ENCODE measurements at regions not wholly inside any gene's neighbourhood (a gene's known extent, or its start where the extent isn't known, plus 50 kb on each side); places are given as distances from the start of the nearest gene placed in this dataset.
"Not testable (repeated sequence)": the region's sequence is repeated elsewhere in the genome, so short reads cannot be mapped to it uniquely, and the experiment has no call there.

DNA sequence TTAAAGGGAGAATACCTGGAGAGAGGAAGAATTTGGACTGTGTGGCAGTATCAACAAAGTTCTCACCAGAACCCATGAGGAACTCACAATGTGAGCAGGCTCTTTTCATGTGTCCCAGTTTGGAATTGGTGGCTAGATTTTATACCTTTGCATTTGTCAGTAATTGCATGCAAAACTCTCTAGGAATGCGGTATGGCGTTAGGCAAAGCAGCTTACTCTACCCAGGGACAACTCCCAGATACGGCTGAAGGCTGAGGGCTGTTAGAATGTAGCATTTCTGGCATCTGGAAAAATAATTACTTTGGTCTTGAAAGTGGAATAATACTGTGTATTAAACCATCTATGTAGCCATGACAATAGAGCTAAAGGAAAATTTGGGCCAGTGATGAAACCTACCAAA, 635.5 kb downstream of the SLC16A7 start:
- Histone ChIP-seq H3K4me1 (ENCODE audit: insufficient read depth) (no peaks in the 10 kb centered on the region), H3K36me3 (replicated peaks; ENCODE audit: insufficient read depth, low read depth) (no peaks in the 10 kb centered on the region), H2AFZ (no peak overlapping the region), H3K27me3 (no peaks in the 10 kb centered on the region), H3K4me2 (no peak overlapping the region), H3K4me3 (no peak overlapping the region), H3K79me2 (no peaks in the 10 kb centered on the region), H3K9me2 (replicated peaks; ENCODE audit: insufficient read depth) (no peaks in the 10 kb centered on the region), H3K27ac (no peak overlapping the region), H4K20me1 (ENCODE audit: insufficient read depth, poor library complexity, severe bottlenecking) (no peaks in the 10 kb centered on the region), H3K9me3 (ENCODE audit: low read depth) (no peaks in the 10 kb centered on the region)
- 67% methylated on average over 3 of the region's 3 CpGs for WGBS (ENCODE audit: low lambda C conversion rate, missing lambda C conversion rate)
- TF ChIP-seq EZH2phosphoT487 (IDR thresholded peaks at IDR 0.05; ENCODE audit: low read depth, severe bottlenecking, unreplicated experiment) (no peak), EZH2 (IDR thresholded peaks at IDR 0.05; ENCODE audit: borderline replicate concordance) (no peak)
- TF ChIP-seq, protein P1, sequence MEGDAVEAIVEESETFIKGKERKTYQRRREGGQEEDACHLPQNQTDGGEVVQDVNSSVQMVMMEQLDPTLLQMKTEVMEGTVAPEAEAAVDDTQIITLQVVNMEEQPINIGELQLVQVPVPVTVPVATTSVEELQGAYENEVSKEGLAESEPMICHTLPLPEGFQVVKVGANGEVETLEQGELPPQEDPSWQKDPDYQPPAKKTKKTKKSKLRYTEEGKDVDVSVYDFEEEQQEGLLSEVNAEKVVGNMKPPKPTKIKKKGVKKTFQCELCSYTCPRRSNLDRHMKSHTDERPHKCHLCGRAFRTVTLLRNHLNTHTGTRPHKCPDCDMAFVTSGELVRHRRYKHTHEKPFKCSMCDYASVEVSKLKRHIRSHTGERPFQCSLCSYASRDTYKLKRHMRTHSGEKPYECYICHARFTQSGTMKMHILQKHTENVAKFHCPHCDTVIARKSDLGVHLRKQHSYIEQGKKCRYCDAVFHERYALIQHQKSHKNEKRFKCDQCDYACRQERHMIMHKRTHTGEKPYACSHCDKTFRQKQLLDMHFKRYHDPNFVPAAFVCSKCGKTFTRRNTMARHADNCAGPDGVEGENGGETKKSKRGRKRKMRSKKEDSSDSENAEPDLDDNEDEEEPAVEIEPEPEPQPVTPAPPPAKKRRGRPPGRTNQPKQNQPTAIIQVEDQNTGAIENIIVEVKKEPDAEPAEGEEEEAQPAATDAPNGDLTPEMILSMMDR (IDR thresholded peaks at IDR 0.05; ENCODE audit: poor library complexity): no peak
- DNase-seq (ENCODE audit: low spot score): no peak

DNA sequence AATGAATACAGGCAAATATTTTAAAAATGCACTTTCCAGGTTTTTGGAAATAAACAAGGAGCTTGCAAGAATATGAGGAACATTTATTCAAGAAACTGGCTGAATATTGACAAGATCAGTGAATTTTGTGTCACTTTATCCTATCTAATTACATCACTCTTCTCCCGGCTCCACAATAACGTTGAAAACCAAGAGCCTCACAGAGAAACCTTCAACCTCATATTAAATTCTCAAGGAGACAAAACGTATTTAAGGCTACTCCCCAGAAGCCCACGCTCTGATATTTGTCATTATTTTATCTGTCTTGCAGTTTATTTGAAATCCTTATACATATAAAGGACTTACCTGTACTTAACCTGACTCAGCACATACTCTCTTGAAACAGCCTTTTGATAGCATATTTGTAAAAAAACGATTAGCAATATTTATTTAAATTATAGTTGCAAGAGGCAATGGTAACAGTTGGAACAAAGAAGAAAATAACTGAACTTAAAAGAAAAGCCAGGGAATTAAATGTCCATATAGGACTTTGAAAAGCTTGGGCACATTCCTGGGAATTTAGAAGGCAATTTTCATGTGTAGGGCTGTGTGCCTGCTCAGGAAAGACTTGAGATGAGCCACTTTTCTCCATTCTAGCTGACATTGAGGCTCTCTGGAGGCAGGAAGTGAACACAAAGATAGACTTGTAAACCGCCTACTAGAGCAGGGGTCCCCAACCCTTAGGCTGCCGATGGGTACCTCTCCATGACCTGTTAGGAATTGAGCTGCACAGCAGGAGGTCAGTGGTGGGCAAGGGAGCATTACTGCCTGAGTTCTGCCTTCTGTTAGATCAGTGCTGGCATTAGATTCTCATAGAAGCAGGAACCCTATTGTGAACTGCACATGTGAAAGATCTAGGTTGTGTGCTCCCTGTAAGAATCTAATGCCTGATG, 636.4 kb downstream of the SLC16A7 start:
- no peak overlapping the region for H2AFZ ChIP-seq
- H3K27me3 ChIP-seq: no peaks in the 10 kb centered on the region
- no peaks in the 10 kb centered on the region for H3K79me2 ChIP-seq
- whole genome bisulfite sequencing (ENCODE audit: low lambda C conversion rate, missing lambda C conversion rate): 90% methylated on average over 7 of the region's 7 CpGs
- H3K9me2 ChIP-seq (replicated peaks; ENCODE audit: insufficient read depth): no peaks in the 10 kb centered on the region
- no peak overlapping the region for H3K27ac ChIP-seq
- H3K4me3 ChIP-seq: no peak overlapping the region
- no peaks in the 10 kb centered on the region for H3K9me3 ChIP-seq (ENCODE audit: low read depth)
- H4K20me1 ChIP-seq (ENCODE audit: insufficient read depth, poor library complexity, severe bottlenecking): no peaks in the 10 kb centered on the region
- H3K4me1 ChIP-seq (ENCODE audit: insufficient read depth): no peaks in the 10 kb centered on the region
- H3K36me3 ChIP-seq (replicated peaks; ENCODE audit: insufficient read depth, low read depth): no peaks in the 10 kb centered on the region
- no peak overlapping the region for H3K4me2 ChIP-seq
- DNase-seq (ENCODE audit: low spot score): no peak
- no peak for TF ChIP-seq EZH2phosphoT487 (IDR thresholded peaks at IDR 0.05; ENCODE audit: low read depth, severe bottlenecking, unreplicated experiment)
- TF ChIP-seq, protein P1 (IDR thresholded peaks at IDR 0.05; ENCODE audit: poor library complexity): no peak

DNA sequence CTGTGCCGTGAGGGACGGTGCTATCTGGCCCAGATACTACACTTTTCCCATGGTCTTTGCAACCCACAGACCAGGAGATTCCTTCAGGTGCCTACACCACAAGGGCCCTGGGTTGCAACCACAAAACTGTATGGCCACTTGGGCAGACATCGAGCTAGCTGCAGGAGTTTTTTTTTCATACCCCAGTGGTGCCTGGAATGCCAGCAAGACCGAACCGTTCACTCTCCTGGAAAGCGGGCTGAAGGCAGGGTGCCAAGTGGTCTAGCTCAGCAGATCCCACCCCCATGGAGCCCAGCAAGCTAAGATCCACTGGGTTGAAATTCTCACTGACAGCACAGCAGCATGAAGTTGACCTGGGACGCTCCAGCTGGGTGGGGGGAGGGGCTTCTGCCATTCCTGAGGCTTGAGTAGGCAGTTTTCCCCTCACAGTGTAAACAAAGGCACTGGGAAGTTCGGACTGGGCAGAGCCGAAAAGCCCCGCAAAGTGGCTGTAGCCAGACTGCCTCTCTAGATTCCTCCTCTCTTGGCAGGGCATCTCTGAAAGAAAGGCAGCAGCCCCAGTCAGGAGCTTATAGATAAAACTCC, 638.9 kb downstream of the SLC16A7 start:
- H3K36me3 ChIP-seq (replicated peaks; ENCODE audit: insufficient read depth, low read depth); H3K4me1 ChIP-seq (ENCODE audit: insufficient read depth); H3K9me3 ChIP-seq (ENCODE audit: low read depth); DNase-seq (ENCODE audit: low spot score); H3K4me3 ChIP-seq; H2AFZ ChIP-seq; H3K9me2 ChIP-seq (replicated peaks; ENCODE audit: insufficient read depth); H3K79me2 ChIP-seq; H3K4me2 ChIP-seq; H3K27ac ChIP-seq; H4K20me1 ChIP-seq (ENCODE audit: insufficient read depth, poor library complexity, severe bottlenecking); H3K27me3 ChIP-seq: not testable (repeated sequence)
- WGBS (ENCODE audit: low lambda C conversion rate, missing lambda C conversion rate): 77% methylated on average over 10 of the region's 10 CpGs

DNA sequence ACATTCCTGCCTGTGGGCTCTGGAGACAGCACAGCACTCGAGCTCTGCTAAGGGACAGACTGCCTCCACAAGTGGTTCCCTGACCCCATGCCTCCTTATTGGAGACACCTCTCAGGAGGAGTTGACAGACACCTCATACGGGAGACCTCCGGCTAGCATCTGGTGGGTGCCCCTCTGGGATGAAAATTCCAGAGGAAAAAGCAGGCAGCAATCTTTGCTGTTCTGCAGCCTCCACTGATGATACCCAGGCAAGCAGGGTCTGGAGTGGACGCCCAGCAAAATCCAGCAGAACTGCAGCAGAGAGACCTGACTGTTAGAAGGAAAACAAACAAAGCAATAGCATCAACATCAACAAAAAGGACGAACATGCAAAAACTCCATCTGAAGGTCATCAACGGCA, 639.4 kb downstream of the SLC16A7 start:
- Histone ChIP-seq H3K27ac (no peak overlapping the region), H4K20me1 (ENCODE audit: insufficient read depth, poor library complexity, severe bottlenecking) (no peaks in the 10 kb centered on the region), H3K9me3 (ENCODE audit: low read depth) (no peaks in the 10 kb centered on the region), H2AFZ (no peak overlapping the region), H3K4me3 (no peak overlapping the region), H3K79me2 (no peaks in the 10 kb centered on the region), H3K4me2 (no peak overlapping the region), H3K4me1 (ENCODE audit: insufficient read depth) (no peaks in the 10 kb centered on the region), H3K27me3 (no peaks in the 10 kb centered on the region), H3K36me3 (replicated peaks; ENCODE audit: insufficient read depth, low read depth) (no peaks in the 10 kb centered on the region), H3K9me2 (replicated peaks; ENCODE audit: insufficient read depth) (no peaks in the 10 kb centered on the region)
- TF ChIP-seq EZH2 (IDR thresholded peaks at IDR 0.05; ENCODE audit: borderline replicate concordance) (no peak), EZH2phosphoT487 (IDR thresholded peaks at IDR 0.05; ENCODE audit: low read depth, severe bottlenecking, unreplicated experiment) (no peak)
- TF ChIP-seq, protein P1 (IDR thresholded peaks at IDR 0.05; ENCODE audit: poor library complexity): no peak
- WGBS (ENCODE audit: low lambda C conversion rate, missing lambda C conversion rate): 89% methylated on average over 6 of the region's 6 CpGs
- no peak for DNase-seq (ENCODE audit: low spot score)

DNA sequence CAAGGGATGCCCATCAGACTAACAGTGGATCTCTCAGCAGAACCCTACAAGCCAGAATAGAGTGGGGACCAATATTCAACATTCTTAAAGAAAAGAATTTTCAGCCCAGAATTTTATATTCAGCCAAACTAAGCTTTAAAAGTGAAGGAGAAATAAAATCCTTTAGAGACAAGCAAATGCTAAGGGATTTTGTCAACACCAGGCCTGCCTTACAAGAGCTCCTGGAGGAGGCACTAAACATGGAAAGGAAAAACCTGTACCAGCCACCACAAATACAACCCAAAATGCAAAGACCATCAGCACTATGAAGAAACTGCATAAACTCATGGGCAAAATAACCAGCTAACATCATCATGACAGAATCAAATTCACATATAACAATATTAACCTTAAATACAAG, 640.6 kb downstream of the SLC16A7 start:
- not testable (repeated sequence) for H3K9me2 ChIP-seq (replicated peaks; ENCODE audit: insufficient read depth); H3K4me1 ChIP-seq (ENCODE audit: insufficient read depth); H2AFZ ChIP-seq; H3K79me2 ChIP-seq; DNase-seq (ENCODE audit: low spot score); H3K4me2 ChIP-seq; H3K27ac ChIP-seq; H3K9me3 ChIP-seq (ENCODE audit: low read depth); H3K4me3 ChIP-seq; H3K36me3 ChIP-seq (replicated peaks; ENCODE audit: insufficient read depth, low read depth); H3K27me3 ChIP-seq; H4K20me1 ChIP-seq (ENCODE audit: insufficient read depth, poor library complexity, severe bottlenecking)

Measured in hepatocyte (in vitro differentiated cells).